Esophagus (tissue), 2 donors: ENCODE measurements at regions not wholly inside any gene's neighbourhood (a gene's known extent, or its start where the extent isn't known, plus 50 kb on each side); places are given as distances from the start of the nearest gene placed in this dataset.

Source experiments
- H3K27ac ChIP-seq, 2 donors: one replicate each; pipeline ENCODE4 v1.5.1; 2013; ENCODE audit warnings: low read depth in 2 of 2, mild to moderate bottlenecking in 2 of 2, inconsistent platforms in 1 of 2, low read length in 1 of 2, moderate library complexity in 1 of 2
- H3K27me3 ChIP-seq, 2 donors: one replicate each; pipeline ENCODE4 v1.6.1; 2013; ENCODE audit warnings: low read length in 2 of 2, control low read depth in 1 of 2, mild to moderate bottlenecking in 1 of 2; ENCODE audit not compliant: insufficient read depth in 2 of 2, control insufficient read depth in 1 of 2
- H3K36me3 ChIP-seq, 2 donors: one replicate each; pipeline ENCODE4 v1.6.1; 2013; ENCODE audit warnings: low read length in 1 of 2; ENCODE audit not compliant: control insufficient read depth in 2 of 2, insufficient read depth in 2 of 2
- H3K4me1 ChIP-seq, 2 donors: one replicate each; pipeline ENCODE4 v1.6.1; 2013; ENCODE audit warnings: low read length in 1 of 2; ENCODE audit not compliant: control insufficient read depth in 2 of 2, insufficient read depth in 2 of 2
- H3K4me3 ChIP-seq, 2 donors: one replicate each; pipeline ENCODE4 v1.5.1; 2013; ENCODE audit warnings: low read length in 2 of 2, mild to moderate bottlenecking in 2 of 2, low read depth in 1 of 2, moderate library complexity in 1 of 2
- H3K9me3 ChIP-seq, 2 donors: one replicate each; pipeline ENCODE4 v1.6.1; 2013; ENCODE audit warnings: mild to moderate bottlenecking in 2 of 2, low read depth in 1 of 2, low read length in 1 of 2, moderate library complexity in 1 of 2; ENCODE audit not compliant: control insufficient read depth in 2 of 2, insufficient read depth in 1 of 2
- WGBS, 2 donors: extraction: QIAGEN DNeasy Blood & Tissue Kit; methylation state at CpG; one replicate each; pipeline ENCODE4 v1.1.7; 2013; 5-methylcytosine and 5-hydroxymethylcytosine counted together
- donor health status: healthy with polysubstance abuse.
- donor health status: Bipolar disorder and iron deficiency.

DNA sequence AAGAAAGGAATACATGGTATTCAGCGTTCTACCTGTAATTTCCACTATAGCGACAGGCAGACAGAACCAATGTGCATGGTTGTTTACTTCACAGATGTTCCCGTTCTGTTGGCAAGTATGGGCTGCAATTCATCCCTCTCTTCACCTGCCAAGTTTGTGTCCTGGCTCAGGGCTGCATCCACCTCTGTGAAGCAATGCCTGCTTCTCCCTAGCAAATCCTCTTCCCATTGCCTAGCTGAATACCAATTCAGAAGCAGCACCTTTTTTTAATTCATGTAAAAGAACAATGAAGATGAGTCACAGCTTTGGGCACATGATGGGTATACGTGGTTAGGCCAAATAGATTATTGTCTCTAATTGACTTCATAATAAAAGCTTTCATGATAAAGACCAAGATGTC, 54.7 kb upstream of the LRATD1 start:
- H3K27ac ChIP-seq = no peak overlapping the region
- no peaks in the 10 kb centered on the region for H3K9me3 ChIP-seq

More for the DNA sequence above, 54.7 kb upstream of the LRATD1 start:
- Histone ChIP-seq H3K4me1 (peaks cover 0 to 3% of the 10 kb centered on the region in 2 donors), H3K4me3 (no peak overlapping the region), H3K36me3 (no peaks in the 10 kb centered on the region), H3K27me3 (no peaks in the 10 kb centered on the region)
- 39 to 62% methylated on average over 4 of the region's 4 CpGs for WGBS, 2 donors
